ENCODE measurements at regions not wholly inside any gene's neighbourhood (a gene's known extent, or its start where the extent isn't known, plus 50 kb on each side); places are given as distances from the start of the nearest gene placed in this dataset.

- H4K91ac ChIP-seq (ENCODE audit: insufficient read length, low read depth, low read length): no peak overlapping the region
- H3K14ac ChIP-seq (ENCODE audit: insufficient read depth, low read length): no peak overlapping the region
- H3K79me1 ChIP-seq (ENCODE audit: insufficient read depth, low read depth, low read length, poor library complexity, severe bottlenecking): no peaks in the 10 kb centered on the region
- Mint-ChIP-seq H3K27ac (no peak overlapping the region), H3K4me1 (0 out of 4 replicates have a peak, but pooled peaks cover 0 to 4% of the 10 kb centered on the region in 2 experiments), H3K27me3 (ENCODE audit: low read depth) (no peaks in the 10 kb centered on the region), H3K9me3 (peaks cover 66 to 83% of the 10 kb centered on the region in 2 experiments), H3K36me3 (ENCODE audit: insufficient read depth in 1 of 3, low read depth in 3 of 3) (peaks cover 0 to 7% (median 4%) of the 10 kb centered on the region in 3 experiments; a peak in 4 of 7 replicates), H3K4me3 (no peak overlapping the region)
- H3T11ph ChIP-seq (ENCODE audit: low read length): no peak overlapping the region
- no peak overlapping the region for H3K4ac ChIP-seq (ENCODE audit: low read depth, low read length)
- no peak for DNase-seq
- H3K23me2 ChIP-seq (ENCODE audit: insufficient read length, low read depth, low read length, poor library complexity, severe bottlenecking): no peaks in the 10 kb centered on the region
- no peak overlapping the region for H3K18ac ChIP-seq (ENCODE audit: insufficient read length, low read depth, low read length)
- H3K27me3 ChIP-seq (ENCODE audit: insufficient read depth, low read length): no peaks in the 10 kb centered on the region
- no peaks in the 10 kb centered on the region for H4K20me1 ChIP-seq (ENCODE audit: control insufficient read depth, insufficient read depth, insufficient read length)
- H3K23ac ChIP-seq (ENCODE audit: insufficient read length, low read depth, low read length): no peak overlapping the region
- H2BK20ac ChIP-seq (ENCODE audit: low read depth, low read length, poor library complexity, severe bottlenecking): no peak overlapping the region
- H2BK5ac ChIP-seq (ENCODE audit: insufficient read length, low read length): no peak overlapping the region
- no CpG with 5 or more reads among the region's 7 CpGs for WGBS (ENCODE audit: extremely low coverage, insufficient read length, low lambda C conversion rate)
- no peak overlapping the region for H3K9ac ChIP-seq (ENCODE audit: extremely low read depth, insufficient read length, low read length)
- H3K56ac ChIP-seq (ENCODE audit: insufficient read length, low read depth, low read length): no peak overlapping the region
- H3K9me3 ChIP-seq (ENCODE audit: control insufficient read depth, low read depth, low read length): peaks cover 18% of the 10 kb centered on the region
- H4K5ac ChIP-seq (ENCODE audit: insufficient read length, low read depth, low read length): no peak overlapping the region
- H2AK5ac ChIP-seq (ENCODE audit: insufficient read length, low read length): no peak overlapping the region
- no peak for TF ChIP-seq CTCF (conservative IDR thresholded peaks at IDR 0.05)
- no peaks in the 10 kb centered on the region for H3K79me2 ChIP-seq (ENCODE audit: insufficient read depth, low read length)
- no peak overlapping the region for H2BK15ac ChIP-seq (ENCODE audit: low read depth, low read length)
- H2AFZ ChIP-seq (ENCODE audit: low read length): no peak overlapping the region
- no peak overlapping the region for H3K27ac ChIP-seq (ENCODE audit: insufficient read length, low read depth, low read length)
- no peak overlapping the region for H2BK120ac ChIP-seq (ENCODE audit: low read depth, low read length, poor library complexity, severe bottlenecking)
- no peak overlapping the region for H2BK12ac ChIP-seq (ENCODE audit: insufficient read length, low read depth, low read length)
- H3K4me1 ChIP-seq (ENCODE audit: insufficient read depth, low read length): no peaks in the 10 kb centered on the region
- no peak overlapping the region for H3K4me2 ChIP-seq (ENCODE audit: insufficient read depth, insufficient read length, low read length)
- H4K8ac ChIP-seq (replicated peaks; ENCODE audit: insufficient read length, low read depth, low read length): no peak overlapping the region
Observed at GRCh38 chrX:76026292-76026691, 146.6 kb upstream of the PBDC1 start.
